ENCODE measurements at regions not wholly inside any gene's neighbourhood (a gene's known extent, or its start where the extent isn't known, plus 50 kb on each side); places are given as distances from the start of the nearest gene placed in this dataset.
A peak's percentile ranks its signal among the peaks of the same experiment; 100 is the strongest.

DNA sequence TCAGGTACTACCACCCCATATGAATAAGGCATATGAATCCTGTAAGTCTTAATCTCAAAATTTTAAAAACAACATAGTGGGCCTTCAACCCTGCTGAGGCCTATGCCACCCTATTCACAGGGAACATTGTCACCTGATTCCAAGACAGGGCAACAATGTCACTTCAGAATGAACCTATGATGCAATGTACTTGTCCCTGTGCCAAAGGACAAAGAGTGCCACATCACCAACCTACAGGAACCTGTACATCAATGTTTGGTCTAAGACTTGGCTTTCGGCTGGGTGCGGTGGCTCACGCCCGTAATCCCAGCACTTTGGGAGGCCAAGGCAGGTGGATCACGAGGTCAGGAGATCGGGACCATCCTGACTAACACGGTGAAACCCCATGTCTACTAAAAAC is 318.5 kb upstream of the JARID2 start:
- no peak for DNase-seq

DNA sequence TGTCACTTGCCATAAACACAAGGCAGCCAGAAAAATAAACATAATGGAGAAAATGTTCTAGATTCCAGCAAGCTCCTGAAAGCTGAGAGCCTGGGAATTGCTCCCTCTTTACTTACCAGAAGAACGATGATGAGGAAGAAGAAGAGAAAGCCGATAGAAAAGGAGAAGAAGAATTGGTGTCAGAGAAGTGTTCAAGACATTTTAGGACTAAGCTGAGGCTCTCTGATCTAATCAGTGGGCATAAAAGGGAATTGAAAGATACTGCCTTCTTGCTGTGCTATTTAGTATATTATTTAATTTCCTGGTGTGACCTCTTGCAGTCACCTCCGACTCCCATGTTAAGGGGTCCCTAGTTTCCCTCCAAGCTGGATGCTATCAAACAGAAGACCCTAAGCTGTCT is 316.6 kb upstream of the JARID2 start:
- DNase-seq, result no peak

DNA sequence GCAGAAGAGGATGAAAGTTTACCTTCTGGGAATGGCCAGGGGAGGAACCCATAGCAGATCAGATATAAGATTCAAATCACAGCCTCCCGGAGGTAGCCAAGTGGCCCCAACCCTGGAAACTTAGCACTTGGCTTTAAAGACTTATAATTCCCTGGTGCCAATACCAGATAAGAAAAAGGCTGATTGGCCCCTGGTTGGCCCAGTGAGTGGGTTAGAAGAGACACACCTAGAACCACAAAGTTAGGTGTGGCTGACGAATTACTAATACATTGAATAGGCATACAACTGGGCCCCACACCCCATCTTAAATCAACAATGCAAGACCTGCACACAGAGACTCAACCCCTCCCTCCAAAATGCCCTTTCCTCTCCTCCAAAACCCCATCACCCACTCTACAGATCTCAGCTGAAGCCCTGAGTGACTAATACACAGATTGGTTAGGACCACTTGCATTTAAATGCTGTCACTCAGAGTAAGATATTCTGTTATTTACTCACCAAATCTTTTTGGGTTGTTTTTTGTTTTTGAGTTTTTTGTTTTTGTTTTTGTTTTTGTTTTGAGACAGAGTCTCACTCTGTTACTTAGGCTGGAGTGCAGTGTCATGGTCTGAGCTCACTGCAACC is 315.4 kb upstream of the JARID2 start:
- DNase-seq, result no peak

DNA sequence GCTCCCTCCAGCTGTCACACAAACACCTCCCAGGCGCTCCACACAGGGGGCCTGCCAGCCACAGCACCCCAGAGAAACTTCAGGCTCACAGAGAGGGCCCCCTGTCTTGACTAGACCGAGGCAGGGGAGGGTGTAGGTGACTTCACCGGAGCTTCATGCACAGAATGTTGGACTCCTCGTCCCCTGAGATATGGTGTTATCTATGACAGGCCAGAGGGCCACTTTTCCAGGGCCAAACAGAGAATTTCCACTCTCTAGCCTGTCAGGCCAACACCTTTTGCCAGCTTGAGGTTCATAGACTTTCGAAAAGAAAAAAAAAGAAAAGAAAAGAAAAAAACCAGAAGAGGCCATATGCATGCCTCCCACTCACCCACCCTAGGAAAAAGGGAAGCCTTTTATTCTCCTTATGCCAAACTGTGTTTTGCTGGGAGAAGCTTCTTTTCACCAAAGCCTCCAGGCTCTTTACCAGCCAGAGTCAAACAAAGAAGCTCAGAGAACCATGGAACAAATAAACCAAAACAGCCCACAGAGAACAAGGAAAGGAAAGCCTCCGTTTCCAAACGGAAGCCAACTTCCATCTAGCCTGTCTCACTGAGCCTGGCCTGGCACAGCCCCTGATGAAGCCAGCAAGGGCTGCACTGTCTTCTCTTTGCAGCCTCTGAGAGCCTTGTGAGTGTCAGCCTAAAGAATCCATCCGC is 313.2 kb upstream of the JARID2 start:
- DNase-seq, result no peak

DNA sequence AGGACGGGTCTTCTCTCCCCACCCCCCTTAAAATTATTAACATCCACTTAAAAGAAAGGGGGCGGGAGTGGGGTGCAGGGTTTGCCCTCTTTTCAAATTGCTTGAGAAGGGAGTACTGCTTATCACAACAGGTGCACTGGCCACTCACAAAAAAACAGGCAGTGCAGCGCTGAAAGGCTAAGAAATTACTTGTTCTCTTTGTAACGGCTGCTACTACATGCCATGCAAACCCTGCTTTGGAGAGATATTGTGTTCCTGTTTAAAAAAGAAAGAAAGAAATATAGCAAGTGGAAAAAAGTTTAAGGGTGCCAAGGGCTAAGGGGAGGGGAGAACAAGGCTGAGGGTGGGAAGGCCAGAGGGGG is 312.7 kb upstream of the JARID2 start:
- DNase-seq, result no peak

DNA sequence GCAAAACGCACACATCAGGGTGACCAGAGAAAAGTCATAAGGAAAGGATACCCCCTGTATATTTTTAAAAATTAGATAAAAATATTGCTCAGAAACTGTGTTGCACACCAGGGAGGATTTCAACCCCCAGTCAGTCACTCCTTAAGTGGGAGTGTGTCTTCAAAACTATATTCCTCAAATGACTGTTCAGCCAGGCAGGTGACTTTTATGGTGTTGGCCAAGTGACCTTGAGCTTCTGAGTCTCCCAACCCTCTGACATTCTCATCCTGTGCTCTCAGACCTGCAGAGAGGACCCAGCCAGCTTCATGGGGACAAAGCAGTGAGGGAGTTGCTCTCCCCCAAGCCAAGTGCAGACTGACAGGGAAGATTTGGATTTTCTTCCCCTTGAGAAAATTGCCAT is 311.9 kb upstream of the JARID2 start:
- DNase-seq, result no peak

DNA sequence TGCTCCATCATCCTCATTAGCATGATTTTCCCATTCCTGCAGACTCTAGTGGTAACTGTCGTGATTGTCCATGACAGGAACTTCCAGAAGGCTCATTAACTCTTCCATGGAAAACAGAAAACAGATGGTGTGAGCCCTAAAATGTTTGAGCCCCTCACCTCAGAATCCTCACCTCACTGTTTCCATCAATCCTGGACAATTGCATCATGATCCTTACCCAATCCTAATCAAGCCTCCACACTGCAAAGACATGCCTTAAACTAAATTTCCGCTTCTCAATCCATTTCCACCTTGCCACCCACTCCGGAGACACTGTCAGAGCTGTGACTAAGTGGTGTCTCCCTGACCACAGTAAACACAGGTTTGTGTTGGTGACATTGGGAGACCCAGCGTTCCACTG is 311.0 kb upstream of the JARID2 start:
- DNase-seq, result no peak

DNA sequence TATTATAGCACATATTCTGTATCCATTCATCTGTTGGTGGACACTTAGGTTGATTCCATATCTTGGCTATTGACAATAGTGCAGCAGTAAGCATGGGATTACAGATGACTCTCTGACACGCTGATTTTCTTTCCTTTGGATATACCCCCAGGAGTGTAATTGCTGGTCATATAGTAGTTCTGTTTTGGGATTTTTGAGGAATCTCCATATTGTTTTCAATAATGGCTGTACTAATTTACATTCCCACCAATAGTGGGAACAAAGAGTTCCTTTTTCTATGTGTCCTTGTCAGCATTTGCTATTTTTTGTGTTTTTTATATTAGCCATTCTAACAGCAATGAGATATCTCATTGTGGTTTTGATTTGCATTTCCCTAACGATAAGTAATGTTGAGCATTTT is 309.0 kb upstream of the JARID2 start:
- DNase-seq, result no peak

DNA sequence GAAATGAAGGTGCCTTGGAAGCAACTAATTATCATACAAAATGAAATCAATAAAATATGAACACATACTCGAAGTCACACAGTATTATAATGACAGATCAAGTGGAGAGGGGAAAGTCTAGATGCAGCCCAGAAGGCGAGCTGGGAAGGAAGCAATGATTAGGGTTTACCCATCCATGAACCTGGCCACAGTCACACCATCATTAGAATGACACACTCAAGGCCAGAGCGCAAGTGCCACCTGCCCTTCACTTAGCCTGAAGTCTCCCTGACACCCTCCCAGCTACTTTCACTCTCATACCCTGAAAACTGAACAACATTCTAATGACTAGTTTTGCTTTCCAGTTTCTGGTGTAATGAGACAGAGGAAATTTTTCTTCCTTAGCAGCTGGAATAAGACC is 302.8 kb upstream of the JARID2 start:
- DNase-seq, result peak; percentile 25

DNA sequence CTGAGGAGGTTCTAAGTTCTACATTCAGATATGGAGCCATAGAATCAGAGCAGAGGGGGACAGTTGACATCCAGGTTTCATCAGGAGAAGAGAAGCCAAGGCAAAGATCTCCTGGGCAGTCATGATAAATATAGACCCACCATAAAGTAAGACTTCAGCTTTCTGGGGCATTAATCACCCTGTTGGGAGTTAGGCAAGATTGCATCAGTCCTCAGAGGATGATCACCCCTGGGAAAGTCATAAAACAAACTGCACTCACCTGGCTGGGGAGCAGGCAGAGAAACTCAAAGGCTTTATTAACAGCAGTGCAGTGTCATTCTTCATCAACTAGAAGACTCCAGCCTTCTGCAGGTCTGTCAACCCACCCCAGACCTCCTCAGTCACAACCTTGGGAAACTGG is 301.3 kb upstream of the JARID2 start:
- DNase-seq, result no peak

DNA sequence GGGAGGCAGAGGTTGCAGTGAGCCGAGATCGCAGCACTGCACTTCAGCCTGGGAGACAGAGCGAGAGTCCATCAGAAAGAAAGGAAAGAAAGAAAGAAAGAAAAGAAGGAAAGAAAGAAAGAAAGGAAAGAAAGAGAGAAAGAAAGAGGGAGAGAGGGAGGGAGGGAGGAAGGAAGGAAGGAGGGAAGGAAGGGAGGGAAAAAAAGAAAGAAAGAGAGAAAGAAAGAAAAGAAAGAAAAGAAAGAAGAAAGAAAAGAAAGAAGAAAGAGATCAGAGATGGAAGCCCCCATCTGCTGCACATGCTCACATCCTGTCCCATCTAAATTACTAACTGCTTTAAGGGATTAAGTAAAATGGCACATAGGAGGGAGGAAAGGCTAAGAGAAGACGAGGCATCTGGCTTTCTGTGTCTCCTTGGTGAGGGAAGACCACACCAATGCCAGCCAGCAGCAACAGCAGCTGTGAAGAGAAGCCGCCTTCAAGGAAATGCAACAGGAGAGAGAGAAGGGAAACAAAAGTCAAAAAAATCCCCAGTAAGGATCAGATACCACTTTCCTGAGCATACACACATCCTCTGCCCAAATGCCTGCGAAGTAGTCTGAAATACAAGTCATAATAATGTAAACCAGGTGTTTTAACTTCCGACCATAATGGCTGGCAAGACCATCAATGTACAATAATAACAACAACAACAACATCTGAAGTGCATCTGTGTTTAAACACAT is 300.2 kb upstream of the JARID2 start:
- DNase-seq, result no peak

DNA sequence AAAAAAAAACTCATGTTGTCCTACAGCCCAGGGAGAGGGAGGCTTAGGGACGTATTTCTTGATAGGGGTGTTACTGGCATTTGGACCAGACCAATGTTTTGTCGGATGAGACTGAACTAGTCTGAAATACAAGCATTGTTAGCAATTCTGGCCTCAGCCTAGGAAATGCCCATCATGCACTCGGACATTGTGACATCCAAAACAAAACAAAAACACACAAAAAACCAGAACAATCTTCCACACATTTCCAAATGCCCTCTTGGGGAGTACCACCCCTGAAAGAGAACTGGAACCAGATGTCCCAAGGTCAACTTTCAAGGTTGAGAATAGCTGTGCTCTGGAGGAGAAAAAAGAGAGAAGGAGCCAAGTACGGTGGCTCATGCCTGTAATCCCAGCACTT is 299.1 kb upstream of the JARID2 start:
- DNase-seq, result no peak

DNA sequence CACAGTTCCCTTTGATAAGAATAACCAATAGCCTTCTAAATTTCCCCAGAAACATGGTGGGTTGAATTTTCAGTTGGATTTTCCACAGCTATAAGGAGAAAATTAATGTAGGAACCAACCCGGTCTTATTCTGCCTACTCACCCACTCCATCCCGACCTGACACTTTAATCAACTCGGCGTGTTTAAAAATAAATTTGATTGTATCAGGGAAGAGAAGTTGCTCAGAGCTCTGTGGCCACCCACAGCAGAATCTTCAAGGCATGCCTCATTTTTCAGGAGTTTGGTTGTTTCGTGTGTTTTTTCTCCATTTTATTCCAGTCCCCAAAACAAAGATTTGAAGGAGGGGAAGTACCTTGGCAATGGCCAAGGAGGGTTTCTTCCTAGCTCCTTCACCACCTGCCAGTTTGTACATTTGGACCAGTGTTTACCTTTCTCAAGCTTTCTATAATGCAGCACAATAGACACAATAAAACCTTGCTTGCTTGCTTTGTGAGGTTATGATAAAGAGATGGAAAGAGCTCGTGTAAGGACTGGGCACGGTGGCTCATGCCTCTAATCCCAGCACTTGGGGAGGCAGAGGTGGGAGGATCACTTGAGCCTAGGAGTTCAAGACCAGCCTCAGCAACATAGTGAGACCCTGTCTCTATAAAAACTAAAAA is 297.2 kb upstream of the JARID2 start:
- no peak for DNase-seq

DNA sequence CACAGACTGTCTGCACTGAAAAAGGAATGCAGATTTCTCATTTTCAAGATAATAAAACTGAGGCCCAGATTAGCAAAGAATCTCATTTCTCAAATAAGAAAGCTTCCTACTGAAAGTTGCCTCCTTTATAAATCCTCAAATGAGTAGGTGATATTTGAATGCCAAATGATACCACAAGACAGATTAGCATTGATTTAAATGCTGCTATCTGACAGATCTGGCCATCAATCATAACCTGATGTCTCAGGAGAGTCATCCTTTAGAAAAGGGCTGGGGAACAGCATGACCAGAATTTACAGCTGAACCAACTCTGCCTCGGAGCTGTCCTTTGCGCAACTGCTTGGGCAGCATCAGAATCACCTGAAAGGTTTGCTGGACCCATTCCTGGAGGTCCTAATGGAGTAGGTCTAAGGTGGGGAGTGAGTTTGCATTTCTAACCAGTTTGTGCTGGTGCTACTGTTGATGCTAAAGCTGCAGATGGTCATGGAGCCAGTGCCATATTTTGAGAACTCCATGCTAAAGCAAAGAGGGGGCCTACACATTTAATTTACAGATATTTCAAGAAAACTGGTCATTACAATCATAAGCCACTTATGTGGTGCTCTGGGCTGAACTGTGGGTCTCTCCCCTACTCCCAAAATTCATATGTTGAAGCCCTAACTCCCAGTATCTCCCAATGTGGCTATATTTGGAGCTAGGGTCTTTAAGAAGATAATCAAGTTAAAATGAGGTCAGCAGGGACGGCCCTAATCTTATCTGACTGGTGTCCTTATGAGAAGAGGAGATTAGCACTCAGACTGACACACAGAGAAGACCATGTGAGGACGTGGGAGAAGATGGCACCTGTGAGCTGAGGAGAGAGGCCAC is 295.5 kb upstream of the JARID2 start:
- no peak for DNase-seq

DNA sequence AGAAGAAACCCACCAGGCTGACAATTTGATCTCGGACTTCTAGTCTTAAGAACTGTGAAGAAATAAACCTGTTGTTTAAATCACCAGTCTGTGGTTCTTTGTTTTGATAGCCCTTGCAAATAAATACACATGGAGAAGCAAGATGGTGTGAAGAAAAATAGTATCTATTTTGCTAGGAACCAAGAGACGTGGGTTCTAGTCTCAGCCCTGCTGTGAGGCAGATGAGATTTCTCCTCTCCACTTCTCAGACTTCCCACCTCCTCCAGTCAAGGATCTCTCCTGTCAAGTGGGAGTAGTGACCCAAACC is 294.9 kb upstream of the JARID2 start:
- no peak for DNase-seq

DNA sequence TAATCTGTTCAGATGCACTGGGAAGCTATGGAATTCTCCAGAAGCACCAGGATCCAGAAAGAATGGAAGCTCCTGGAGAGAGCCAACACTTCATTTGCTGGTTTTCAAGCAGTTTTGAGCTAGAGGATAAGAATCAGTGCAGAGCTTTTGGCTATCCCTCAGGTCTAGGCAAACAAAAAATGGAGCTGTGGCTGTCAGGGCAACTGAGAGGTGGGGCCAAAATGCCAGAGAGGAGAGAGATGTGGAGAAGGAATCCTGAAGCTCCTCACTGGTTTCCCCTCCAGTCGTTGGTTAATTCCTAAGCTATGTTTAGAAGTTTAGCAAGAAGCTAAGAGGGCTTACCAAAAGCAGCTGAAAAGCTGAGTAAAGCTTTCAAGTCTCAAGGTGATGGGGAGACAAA is 294.2 kb upstream of the JARID2 start:
- DNase-seq, result no peak

DNA sequence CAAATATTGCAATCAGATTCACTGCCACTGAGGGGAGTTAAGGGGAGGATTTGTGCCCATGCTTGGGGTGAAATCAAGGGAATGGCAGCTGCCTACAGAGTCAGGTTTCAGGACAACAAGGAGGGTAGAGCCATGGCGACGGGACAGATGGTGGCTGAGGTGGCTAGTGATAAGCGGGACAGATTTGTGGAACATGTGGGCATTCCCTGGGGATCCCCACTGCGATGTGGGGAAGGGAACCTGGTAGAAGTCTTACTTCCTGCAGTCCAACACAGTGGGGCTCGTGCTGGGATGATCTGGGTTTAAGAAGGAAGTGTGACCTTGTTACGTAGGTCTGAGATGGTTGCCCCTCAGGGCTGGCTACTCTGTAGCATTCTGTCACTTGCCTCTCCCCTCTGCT is 292.0 kb upstream of the JARID2 start:
- DNase-seq, result no peak

DNA sequence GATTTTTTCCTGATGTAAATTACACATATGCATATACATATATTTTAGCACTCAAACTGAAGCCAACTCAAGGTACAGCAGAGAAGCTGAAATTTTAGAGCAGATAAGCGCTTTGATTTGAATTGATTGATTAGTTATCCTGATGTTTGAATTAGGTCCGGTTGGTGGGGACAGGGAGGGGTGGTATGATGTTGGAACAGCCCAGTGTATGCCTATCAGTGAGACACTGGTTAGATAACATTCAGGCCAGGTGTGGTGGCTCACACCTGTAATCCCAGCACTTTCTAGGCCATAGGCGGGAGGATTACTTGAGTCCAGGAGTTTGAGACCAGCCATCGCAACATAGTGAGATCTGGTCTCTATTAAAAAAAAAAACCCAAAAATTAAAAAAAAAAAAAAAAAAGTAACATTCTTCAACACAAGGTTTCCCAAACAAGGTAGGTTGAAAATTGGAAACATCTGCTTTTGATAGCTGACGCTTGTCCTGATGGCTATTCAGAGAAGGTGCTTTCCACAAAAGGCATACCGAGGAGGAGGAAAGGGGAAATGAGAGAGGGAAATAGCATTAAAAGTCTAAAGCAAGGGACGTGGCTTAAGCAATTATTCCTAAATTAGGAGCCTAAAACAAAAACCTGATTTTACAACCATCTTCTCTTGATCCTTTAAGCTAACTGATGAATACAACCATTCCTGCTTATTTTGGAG is 288.4 kb upstream of the JARID2 start:
- no peak for DNase-seq

DNA sequence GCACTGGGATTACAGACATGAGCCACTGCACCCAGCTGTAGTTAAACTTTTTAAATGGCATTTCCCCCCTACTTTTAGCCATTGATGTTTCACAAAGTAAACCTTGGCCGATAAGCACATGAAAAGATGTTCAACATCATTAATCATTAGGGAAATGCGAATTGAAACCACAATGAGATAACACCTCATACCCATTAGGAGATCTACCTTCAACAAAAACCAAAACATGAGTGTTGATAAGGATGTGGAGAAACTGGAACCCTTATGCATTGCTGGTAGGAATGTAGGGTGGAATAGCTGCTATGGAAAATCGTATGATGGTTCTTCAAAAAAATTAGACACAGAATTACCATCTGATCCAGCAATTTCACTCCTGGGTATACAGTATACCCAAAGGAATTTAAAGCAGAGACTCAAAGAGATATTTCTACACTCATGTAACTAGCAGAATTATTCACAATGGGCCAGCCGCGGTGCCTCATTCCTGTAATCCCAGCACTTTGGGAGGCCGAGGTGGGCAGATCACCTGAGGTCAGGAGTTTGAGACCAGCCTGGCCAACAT is 286.5 kb upstream of the JARID2 start:
- DNase-seq, result no peak

DNA sequence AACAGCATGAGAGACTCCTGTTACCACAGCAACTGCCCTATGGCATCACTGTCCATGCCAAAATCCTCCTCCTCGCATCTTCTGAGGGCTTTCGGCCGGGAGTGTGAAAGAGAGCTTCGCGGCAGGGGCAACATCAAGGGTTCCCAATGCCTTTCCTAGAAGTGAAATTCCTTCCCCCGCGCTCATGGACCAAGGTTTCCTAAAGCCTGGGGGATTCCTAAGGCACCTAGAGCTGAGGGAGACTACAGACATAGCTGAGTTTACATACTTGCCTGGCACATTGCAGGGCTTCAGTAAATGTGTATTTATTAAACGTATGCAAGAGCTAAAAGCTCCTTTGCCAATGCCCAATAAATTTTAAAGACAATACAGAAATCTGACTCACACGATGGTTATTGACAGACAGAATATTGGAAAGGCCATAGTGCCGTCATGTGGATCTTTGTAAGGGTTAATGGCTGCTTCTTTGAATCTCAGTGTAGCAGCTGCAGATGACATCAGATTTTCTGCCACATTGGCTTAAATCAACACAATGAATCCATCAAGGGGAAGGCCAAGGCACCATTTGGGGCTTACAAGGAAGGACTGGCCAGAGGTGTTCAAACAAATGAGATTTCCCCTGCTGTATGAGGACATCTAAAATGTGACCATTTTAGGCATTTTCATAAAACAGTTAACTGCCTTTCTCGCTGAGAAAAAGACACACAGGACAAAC is 281.2 kb upstream of the JARID2 start:
- DNase-seq, result no peak

DNA sequence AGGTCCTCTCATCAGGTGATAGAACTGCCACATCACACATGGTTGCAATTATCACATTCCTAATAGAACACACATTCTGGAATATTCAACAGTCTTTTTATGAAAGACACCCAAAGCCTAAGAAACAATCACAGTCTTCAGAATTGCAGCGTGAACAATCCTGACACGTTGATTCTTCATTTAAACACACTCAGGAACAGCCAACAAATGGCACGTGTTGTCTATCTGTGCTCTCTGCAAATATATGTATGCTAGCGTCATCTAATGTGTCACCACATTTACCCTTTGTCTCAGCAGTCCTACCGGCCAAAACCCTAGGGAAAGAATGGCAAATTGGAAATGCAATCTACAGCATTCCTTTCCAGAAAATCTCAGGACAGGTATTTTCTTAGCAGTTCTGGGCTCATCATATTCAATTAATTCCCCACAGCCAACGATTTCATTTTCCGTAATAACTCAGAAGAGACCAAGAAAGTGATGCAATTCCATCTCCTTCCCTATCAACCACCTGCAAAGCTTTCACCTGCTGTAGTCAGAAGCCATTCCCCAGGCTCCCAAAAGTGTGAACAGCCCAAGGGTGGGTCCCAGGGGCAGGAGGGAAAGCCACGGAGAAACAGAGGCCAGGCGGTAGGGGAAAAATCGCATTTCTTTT is 280.3 kb upstream of the JARID2 start:
- DNase-seq, result no peak
